ENCODE measurements at regions not wholly inside any gene's neighbourhood (a gene's known extent, or its start where the extent isn't known, plus 50 kb on each side); places are given as distances from the start of the nearest gene placed in this dataset.
"Not testable (repeated sequence)": the region's sequence is repeated elsewhere in the genome, so short reads cannot be mapped to it uniquely, and the experiment has no call there.

DNA sequence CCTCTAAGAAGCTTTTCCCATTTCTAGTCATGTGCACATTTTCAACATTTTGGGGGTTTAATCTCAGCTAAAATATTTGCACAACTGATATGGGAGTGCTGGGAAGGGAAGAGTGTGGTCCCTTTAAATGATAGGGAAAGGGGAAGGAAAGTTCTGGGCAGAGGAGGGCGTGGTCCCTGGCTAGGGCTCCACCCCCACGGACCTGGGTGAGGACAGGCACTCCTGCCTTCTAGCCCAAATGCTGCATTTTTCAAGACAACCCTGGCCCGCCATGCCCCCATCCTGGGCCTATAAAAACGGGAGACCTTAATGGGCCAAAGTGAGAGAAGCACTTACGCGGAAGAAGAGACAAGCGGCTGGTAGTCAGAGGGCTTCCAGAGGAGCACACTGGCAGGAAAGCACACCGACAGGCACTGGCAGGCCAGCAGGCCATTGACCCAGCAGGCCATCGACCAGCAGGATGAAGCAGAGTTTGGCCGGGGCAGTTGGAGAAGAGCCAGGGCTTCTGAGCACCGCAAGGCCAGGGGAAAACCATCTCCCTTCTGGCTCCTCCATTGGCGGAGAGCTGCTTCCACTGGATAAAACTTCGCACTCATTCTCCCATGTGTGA is 266.7 kb downstream of the SPRY2 start:
- DNase-seq (ENCODE audit: low spot score): no peak

DNA sequence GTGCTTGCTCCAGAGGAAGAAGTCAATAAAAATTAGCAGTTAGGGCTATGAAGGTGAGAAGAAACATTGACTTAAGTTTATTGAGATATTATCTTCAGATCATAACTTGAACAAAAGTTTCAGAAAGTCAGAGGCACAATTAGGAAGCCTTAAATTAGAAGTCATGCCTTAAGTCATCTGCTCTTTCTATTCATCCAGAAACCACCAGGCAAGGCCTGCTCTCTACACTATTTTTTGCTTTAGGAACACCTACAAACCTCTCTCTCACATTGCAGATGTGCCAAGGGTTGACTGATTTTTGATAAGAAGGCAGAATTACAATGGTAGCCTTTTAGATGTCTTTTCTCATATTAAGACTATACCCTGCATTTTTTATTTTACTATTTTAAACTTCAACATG is 268.7 kb downstream of the SPRY2 start:
- DNase-seq (ENCODE audit: low spot score): no peak

DNA sequence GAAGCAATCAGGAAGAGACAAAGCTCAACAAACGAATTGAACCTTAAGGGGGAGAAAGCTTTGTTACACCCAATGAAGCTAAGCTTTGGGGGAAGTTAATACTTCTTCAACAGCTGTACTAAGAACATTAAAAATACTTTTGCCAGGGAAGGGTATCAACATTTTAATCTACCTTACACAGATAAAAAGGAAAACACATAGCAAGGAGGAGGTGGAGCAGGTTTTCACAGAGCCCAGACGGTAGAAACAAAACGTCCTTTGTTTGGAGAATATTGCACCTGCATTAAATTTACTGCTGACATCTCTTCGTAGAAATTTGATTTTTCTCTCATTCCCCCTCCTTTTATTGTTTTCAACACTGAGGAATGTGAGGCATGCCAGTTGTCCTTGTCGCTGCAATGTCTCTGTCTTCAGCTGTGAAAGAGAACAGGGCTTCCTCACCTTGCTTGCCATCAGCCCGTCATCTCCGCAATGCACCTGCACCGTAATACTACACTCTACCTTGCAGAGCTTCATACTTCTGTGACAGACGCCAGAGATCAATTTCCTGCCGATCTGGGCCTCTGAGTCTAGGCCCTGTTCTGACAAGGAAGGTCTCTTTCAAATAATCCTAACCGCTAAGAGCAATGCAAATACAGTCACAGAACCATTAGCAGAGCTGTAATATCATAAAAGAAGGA is 270.8 kb downstream of the SPRY2 start:
- DNase-seq (ENCODE audit: low spot score): no peak

DNA sequence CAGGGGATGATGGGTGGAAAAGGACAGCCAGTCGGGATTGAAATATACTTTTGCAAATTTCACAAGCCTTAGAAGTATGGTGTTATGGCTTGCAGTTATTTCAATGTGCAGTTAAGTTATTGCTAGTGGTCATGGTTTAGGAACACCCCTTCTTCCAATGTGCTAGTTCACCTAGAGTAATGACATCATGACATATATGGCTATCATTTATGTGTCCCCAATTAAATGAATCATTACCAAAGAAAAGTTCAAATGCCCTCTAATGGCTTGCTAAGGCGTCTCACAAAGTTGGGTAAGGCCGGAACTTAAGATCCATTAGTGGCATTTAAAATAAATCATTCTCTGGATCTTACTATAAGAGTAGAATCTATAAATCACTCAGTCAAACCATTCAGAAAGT is 271.6 kb downstream of the SPRY2 start:
- DNase-seq (ENCODE audit: low spot score): no peak

DNA sequence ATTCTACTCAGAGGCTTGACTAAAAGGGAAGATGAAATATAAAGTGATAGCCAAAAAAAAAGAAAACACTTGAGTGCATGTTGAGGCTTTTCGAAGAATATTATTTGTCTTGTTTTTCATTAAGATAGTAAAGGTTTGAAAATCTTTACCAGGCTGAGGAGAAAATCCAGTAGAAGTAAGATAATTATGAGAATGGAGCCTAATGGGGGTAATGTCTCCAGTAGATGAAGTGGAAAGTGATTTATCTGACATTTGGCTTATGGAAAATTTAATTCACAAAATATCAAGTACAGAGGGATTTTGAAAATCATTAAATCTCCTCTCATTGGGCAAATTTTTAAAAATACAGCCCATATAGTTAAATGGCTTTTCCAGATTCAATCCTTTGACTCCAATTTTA is 274.9 kb downstream of the SPRY2 start:
- no peak for DNase-seq (ENCODE audit: low spot score)

DNA sequence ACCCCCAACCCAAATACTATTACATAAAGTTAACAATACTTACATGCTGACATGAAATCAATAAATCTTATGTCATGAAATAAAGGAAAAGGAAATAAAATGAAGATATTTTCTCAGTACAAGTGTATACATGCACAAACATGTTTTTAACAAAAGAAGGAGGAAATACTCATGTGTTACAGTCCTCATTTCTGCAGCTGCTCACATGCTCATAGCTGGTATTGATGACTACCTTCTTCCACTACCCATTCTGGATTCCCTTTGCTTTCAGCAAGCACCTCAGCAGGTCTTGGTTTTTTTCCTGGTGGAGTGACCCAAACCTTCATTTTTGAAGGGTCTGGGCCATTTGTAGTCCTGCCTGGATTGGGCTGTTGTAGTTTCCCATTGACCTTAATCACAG is 278.5 kb downstream of the SPRY2 start:
- DNase-seq (ENCODE audit: low spot score): not testable (repeated sequence)

DNA sequence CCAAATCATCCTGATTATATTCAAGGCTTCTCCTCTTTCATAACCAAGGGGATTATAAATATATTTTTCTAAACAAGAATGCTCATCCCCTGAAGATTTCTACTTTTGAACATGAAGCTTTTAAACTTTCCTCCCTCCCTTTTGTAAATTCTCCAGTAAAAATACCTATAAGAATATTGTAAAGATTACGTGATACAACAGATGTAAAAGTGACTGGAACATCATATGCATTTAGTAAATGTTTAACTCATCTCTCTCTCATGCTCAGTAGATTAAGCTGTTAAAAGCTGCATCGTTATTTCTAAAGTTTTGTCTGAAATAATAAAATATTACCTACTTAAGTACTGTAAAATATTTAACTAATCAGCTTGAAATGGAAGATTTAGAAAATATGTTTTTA is 281.1 kb downstream of the SPRY2 start:
- no peak for DNase-seq (ENCODE audit: low spot score)

DNA sequence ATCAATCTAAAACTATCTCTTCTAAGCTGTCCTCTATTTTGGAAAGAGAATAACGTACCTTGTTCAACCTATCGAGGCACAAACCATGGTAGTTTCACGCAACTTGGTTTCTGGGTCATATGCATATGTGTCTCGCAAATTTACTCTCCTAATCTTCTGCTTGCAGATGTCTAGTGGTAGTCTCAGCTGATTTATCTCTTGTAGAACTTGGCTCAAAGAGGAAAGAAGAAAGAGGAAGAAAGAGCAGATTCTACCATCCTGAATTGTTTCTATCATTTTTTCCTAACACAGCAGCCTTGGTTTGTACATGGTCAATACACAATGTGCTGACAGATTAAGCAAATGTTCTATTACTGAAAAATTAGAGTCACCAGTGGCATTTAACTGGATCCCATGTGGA is 282.3 kb downstream of the SPRY2 start:
- no peak for DNase-seq (ENCODE audit: low spot score)

DNA sequence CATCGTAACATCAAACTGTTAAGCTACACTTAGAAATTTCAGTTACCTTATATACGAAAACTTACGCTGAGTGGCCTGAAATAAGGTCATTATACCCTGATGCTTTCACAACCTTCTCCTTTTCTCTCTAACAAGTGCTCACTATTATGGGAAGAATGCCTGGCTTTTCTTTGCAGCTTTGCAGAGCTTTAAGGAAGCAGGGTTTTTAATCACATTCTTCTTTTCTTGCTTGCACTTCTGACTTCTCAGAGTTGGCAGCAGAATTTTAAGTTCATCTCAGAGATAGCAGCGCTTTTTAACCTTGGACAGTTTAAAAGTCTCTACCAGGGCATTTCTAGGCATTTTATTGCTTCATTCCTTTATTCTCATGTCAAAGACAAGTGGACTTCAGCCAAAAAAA is 285.1 kb downstream of the SPRY2 start:
- no peak for DNase-seq (ENCODE audit: low spot score)

DNA sequence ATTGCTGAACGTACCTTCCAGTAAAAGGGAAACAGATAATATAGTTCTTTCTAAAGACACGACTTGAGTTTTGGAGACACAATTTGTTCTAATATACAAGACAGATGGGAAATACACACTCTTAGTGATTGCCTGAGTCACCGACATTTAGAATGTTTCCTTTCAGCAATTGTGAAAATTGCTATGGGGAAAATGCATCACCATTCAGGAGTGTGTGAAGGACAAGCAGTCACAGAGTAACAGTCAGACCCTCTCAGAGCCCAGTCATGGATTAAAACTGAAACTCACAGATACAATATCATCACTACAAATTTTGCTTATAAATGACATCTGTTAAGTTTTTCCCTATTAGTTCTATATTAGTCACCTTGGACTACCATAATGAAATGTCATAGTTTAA is 286.1 kb downstream of the SPRY2 start:
- DNase-seq (ENCODE audit: low spot score): no peak

DNA sequence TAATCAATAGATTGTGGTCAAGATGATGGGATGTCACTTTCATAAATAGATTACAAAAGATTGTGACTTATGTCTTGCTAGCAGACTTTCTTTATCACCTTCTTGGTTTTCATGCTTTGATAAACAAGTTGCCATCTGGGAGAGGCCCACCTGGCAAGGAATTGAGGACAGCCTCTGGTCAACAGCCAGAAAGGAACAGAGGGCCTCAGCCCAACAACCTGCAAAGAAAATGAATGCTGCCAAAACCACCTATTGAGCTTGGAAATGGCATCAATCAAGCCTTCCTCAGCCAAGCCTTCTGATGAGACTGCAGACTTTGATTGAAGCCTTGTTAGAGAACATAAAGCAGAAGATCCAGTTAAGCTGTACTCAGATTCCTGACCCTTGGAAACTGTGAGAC is 288.6 kb downstream of the SPRY2 start:
- no peak for DNase-seq (ENCODE audit: low spot score)

DNA sequence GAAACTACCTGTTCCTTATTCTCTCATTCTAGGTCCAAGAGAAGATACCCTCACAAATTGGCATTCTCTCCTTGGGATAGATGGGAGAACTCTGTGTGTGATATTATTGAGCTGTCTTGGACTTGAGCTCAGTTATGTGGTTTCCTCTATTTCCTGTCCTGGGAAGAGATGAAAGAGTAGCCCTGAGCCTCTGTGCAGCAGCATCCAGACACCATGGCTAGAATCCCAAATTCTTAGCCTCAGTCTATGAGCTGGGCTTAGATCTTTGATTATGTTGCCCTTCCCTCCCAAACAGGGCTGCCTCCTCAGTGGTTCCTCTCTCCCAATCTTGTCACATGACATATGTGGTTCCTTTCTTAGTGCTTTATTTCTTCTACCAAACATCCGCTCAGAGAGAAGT is 290.7 kb downstream of the SPRY2 start:
- DNase-seq (ENCODE audit: low spot score): no peak

DNA sequence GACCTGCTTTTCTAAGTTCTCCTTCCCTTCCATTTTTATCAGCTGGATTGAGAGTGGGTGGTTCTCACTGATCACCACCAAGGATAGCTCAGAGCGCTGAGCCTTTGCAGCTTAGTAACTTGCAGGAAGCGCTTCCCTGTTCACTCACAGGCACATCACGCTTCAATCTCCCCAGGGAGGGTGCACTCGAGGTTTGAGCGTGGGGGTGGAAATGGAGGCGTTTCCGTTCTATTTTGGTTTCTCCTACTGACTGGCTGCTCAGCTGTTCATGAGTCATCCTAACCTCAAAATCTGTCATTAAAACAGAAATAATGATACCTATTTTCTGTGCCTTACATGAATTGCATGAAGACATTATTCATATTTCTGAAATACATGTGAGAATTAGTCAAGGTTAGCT is 292.1 kb downstream of the SPRY2 start:
- no peak for DNase-seq (ENCODE audit: low spot score)

DNA sequence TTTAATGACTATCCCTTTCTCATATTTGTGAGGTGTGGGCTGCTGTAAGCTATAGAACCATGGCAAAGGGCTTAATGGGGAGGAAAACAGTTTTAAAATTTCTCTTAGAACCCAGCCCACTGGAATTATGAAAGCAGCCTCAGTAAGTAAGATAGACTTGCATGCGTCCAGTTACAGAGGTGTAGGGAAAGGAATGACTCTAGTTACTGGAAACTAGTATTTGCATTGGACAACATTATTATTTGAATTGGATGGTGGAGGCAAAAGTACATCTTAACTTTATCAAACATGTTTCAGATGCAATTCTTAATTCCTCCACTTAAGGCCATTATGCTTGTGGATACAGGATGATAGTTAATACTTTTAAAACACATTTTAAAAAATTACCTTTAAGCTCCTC is 292.9 kb downstream of the SPRY2 start:
- DNase-seq (ENCODE audit: low spot score): no peak

DNA sequence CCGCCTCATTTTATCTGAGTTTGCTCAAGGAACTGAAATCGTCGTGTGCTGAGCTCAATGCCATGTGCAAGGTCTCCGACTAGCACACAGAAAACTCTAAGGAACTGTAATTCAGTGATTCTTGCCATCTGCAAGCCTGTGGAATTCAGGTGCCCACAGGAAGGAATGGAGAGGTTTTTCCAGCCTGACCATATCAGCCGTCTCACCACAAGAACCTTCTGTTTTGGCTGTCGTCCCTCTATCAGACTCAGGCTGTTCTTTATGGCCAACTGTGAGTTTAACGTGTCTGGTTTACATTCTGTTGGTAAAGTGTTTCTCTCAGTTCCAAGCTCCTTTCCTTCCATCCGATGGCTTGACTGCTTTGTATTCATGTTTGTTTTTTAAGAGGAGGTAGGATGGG is 293.5 kb downstream of the SPRY2 start:
- DNase-seq (ENCODE audit: low spot score): no peak

DNA sequence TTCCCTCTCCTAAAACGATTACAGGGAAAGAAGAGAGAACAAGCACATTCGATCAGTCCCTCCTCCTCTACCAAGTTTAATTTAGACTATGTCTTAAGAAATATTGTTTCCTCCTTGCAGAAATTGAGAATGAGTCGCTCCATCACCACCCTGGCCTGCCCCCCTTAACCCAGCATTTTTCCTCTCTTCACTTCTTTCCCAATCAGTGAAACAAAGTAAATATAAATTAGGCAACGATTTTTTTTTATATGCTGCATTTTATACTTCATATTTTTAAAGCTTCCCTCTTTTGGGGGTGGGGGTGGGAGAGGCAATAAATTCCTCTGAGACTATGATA is 300.0 kb downstream of the SPRY2 start:
- DNase-seq (ENCODE audit: low spot score): no peak

DNA sequence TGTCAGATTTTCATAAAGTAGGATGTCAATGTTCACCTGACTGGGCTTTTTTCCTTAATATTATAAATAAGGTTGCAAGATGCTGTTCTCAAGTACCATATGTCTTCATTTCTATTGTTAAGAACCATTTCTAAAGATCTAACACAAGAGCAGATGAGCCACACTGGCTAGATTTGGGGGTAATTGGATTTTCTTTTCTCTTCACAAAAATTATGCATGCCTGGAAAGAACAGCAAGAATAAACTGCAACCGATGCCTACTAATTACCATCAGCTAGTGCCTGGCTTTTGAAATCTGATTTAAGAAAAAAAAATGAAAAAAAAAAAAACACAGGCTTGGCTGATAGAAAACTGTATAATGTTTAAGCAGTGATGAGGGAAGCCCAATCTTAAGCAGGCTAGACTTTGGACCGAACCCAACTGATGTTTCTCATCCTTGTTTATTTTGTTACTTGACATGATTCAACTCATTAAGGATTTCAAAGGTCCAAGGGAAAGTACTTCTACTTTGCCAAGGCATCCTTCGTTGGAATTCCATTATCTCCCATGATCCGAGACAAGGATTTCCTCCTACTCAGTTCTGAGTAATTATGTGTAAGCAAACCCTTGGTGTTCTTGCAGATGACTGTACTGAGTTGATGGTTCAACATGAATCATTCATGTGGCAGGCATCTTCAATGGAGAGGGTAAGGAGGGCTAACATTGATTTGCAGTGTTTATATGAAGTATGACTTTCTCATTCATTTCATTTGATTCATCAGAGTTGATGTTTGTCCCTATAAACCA is 300.5 kb downstream of the SPRY2 start:
- DNase-seq (ENCODE audit: low spot score): no peak

DNA sequence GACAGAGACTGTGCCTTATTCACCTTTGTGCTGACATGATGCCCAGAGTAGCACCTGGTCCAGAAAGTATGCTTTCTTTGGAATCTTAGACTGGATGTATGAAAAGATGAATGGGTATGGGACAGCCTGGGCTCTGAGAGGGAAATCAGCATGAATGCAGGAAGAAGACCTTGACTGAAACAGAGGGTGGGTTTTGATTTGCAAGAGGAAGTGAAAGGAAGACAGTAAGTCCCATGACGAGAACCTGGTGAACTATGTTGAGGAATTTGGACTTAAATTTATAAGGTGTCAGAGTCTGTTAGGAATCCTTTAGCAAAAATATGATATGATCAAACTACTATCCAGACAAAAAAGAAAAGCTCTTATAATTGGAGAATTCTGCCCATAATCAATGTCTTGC is 301.9 kb downstream of the SPRY2 start:
- no peak for DNase-seq (ENCODE audit: low spot score)

DNA sequence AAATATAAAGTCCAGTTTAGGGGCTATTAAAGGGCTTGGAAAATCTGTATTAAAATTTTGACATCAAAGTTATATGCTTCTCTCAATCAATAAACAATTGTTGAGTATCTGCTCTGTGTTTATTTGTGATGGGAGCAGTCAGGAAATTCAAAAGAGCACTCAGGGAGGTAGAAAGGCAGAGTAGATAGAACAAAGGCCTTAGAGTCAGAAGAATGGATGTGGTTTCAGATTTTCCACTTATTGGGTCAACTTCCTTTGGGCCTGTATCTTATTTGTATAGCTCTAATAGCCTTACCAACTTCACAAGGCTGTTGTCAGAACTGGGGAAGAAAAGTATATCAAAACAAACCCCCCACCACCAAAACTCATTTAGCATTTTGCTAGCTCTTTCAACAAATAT is 302.6 kb downstream of the SPRY2 start:
- no peak for DNase-seq (ENCODE audit: low spot score)

DNA sequence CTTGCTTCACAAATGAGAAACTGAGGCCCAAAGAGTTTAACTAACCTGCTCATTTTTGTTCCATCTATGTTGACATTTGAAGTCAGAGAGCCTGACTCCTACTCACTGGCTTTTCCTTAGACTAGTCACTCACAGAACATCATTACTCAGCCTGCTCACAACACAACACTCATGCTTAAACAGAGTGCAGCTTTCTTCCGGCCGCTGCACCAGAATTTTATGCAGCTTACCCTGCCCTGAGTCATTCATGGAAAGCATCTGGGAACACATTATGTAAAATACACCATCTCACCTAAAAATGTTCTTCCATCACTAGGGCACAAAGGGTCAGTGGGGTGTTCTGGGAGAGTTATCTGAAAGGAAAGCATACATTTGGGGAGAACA is 303.4 kb downstream of the SPRY2 start:
- DNase-seq (ENCODE audit: low spot score): no peak

DNA sequence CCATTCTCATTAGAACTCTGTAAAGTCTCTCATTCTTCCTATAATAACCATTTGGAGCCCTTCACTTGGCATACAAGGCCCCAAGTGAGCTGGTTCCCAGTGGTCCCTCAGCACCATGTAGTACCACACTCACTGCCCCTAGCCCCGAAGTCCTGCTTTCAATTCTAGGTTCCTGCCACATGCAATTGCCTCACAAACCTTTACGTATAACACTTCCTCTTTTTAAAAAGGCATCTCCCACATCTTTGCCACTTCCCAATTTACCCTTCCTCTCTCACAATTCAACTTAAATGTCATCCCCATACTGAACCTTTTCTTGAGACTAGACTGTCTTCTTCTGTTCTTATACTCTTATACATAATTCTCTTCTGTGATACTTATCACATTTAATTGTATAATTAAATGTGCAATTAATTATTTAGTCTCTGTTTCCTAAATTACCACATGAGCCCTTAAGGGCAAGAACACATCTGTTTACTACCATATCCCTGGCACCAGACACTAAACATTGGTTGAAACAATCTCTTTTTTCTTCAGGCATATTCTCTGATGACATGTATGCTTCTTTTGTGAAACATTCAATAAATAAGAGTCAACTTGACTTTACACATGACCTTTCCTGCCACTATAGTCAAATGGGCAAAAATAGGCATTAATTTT is 304.0 kb downstream of the SPRY2 start:
- DNase-seq (ENCODE audit: low spot score): no peak

DNA sequence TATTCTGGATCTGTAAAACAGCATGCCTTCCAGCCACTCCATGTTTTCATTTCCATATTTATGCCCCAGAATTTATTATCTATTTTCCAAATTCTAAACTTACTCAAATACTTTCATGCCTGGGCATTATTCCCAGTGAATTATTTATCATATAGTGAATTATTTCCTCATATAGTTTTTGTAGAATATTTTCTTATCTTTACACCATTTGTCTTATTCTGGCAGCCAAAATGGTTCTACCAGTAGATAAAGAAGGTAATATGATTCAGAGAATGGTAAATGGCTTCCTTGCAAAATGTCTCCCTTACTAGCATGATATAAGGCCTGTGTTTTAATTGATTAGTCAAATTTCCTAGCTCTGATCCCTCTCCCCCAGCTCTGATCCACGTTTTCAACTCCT is 305.8 kb downstream of the SPRY2 start:
- DNase-seq (ENCODE audit: low spot score): no peak

DNA sequence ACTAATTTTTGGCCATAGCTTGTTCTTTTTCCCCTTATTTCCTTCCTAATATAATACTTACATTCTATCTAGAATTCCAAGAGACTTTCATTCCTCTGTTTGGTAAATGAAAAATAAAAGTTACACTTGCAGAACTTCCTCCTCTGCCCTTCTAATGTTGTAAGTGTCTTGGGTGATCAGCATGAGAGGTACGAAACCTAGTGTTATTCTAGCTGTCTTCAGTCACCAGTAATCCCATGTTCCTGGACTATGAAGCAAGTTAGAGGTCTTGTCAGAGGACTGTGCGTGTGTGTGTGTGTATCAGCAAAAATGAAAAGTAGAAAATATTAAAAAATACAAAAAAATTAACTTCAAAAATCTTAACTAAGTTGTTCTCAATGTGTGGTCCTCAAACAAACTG is 307.0 kb downstream of the SPRY2 start:
- DNase-seq (ENCODE audit: low spot score): no peak

Measured in hematopoietic multipotent progenitor cell treated with erythropoietin and hydrocortisone succinate and interleukin-3 and kit ligand, for 17 days (in vitro differentiated cells).